ENCODE measurements at regions not wholly inside any gene's neighbourhood (a gene's known extent, or its start where the extent isn't known, plus 50 kb on each side); places are given as distances from the start of the nearest gene placed in this dataset.

DNA sequence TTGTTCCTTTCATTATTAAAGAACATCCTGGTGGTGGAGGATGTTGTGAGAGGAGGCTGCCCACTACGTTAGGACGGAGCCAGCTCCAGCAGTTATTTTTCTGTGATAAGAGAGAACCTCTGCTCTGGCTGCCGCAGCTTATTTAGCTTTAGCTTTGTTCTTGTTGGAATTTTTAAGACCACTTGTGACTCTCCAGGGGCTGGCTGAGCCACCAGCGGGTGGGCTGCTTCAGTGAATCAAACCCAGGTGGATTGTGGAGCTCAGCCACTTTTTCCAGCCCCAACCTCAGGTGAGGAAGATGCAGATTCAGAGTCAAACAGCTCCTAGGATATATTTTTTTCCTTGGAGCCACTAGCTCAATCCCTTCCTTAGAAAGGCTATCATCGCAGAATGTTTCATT is 83.1 kb upstream of the CTTNBP2NL start:
- DNase-seq (ENCODE audit: low read depth, low spot score) (no peak), FAIRE-seq (no peak), ATAC-seq (no peak)
- H3K79me2 ChIP-seq (ENCODE audit: control insufficient read depth, insufficient read depth, low read length): no peaks in the 10 kb centered on the region
- intact Hi-C loops (cut with micrococcal nuclease; ENCODE audit: unreplicated experiment): no loop called here
- no peak overlapping the region for H3K9ac ChIP-seq (ENCODE audit: control insufficient read depth, insufficient read depth, low read length)
- no peak overlapping the region for H3K4me3 ChIP-seq
- in situ Hi-C loops (cut with MboI): no loop called here
- no peaks in the 10 kb centered on the region for H3K9me3 ChIP-seq (replicated peaks; ENCODE audit: control insufficient read depth, insufficient read depth, low read length)
- no peaks in the 10 kb centered on the region for H3K36me3 ChIP-seq (ENCODE audit: control insufficient read depth in 2 of 2, insufficient read depth in 2 of 2, low read length in 1 of 2)
- no peaks in the 10 kb centered on the region for H3K4me1 ChIP-seq (ENCODE audit: control insufficient read depth, insufficient read depth, low read length)
- no peak overlapping the region for H3K27ac ChIP-seq (ENCODE audit: control insufficient read depth, insufficient read depth)
- 39% methylated on average over 5 of the region's 5 CpGs for WGBS (ENCODE audit: insufficient coverage, insufficient replicate concordance, low lambda C conversion rate, missing lambda C conversion rate)
- POLR2A ChIA-PET: no interaction called here
- BruUV-seq (replicated peaks): no TSS peak
- H3K4me2 ChIP-seq (ENCODE audit: control insufficient read depth, insufficient read depth): no peak overlapping the region
- no peaks in the 10 kb centered on the region for H4K20me1 ChIP-seq (ENCODE audit: control insufficient read depth, insufficient read depth)
- H2AFZ ChIP-seq (ENCODE audit: control insufficient read depth, low read depth, low read length): no peak overlapping the region
- TF ChIP-seq, protein P1, sequence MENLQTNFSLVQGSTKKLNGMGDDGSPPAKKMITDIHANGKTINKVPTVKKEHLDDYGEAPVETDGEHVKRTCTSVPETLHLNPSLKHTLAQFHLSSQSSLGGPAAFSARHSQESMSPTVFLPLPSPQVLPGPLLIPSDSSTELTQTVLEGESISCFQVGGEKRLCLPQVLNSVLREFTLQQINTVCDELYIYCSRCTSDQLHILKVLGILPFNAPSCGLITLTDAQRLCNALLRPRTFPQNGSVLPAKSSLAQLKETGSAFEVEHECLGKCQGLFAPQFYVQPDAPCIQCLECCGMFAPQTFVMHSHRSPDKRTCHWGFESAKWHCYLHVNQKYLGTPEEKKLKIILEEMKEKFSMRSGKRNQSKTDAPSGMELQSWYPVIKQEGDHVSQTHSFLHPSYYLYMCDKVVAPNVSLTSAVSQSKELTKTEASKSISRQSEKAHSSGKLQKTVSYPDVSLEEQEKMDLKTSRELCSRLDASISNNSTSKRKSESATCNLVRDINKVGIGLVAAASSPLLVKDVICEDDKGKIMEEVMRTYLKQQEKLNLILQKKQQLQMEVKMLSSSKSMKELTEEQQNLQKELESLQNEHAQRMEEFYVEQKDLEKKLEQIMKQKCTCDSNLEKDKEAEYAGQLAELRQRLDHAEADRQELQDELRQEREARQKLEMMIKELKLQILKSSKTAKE (IDR thresholded peaks at IDR 0.05; ENCODE audit: low read depth, poor library complexity, severe bottlenecking): no peak
- no peak for TF ChIP-seq SUPT20H (IDR thresholded peaks at IDR 0.05; ENCODE audit: borderline replicate concordance, control insufficient read depth, low read depth, low read length)
- TF ChIP-seq, protein P2, sequence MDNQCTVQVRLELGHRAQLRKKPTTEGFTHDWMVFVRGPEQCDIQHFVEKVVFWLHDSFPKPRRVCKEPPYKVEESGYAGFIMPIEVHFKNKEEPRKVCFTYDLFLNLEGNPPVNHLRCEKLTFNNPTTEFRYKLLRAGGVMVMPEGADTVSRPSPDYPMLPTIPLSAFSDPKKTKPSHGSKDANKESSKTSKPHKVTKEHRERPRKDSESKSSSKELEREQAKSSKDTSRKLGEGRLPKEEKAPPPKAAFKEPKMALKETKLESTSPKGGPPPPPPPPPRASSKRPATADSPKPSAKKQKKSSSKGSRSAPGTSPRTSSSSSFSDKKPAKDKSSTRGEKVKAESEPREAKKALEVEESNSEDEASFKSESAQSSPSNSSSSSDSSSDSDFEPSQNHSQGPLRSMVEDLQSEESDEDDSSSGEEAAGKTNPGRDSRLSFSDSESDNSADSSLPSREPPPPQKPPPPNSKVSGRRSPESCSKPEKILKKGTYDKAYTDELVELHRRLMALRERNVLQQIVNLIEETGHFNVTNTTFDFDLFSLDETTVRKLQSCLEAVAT (IDR thresholded peaks at IDR 0.05): no peak
- no peak for TF ChIP-seq FOXK2 (IDR thresholded peaks at IDR 0.05)
- TF ChIP-seq BHLHE40 (IDR thresholded peaks at IDR 0.05; ENCODE audit: borderline replicate concordance in 1 of 2, low read depth in 2 of 2, low read length in 1 of 2): no peak
- no peak for TF ChIP-seq SMAD5 (IDR thresholded peaks at IDR 0.05; ENCODE audit: low read depth)
- no peak for TF ChIP-seq ZSCAN29 (IDR thresholded peaks at IDR 0.05)
- TF ChIP-seq, protein P3, sequence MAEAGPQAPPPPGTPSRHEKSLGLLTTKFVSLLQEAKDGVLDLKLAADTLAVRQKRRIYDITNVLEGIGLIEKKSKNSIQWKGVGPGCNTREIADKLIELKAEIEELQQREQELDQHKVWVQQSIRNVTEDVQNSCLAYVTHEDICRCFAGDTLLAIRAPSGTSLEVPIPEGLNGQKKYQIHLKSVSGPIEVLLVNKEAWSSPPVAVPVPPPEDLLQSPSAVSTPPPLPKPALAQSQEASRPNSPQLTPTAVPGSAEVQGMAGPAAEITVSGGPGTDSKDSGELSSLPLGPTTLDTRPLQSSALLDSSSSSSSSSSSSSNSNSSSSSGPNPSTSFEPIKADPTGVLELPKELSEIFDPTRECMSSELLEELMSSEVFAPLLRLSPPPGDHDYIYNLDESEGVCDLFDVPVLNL (IDR thresholded peaks at IDR 0.05; ENCODE audit: low read depth, low read length): no peak
- TF ChIP-seq SREBF1 (IDR thresholded peaks at IDR 0.05; ENCODE audit: low read length): no peak
- TF ChIP-seq BACH1 (IDR thresholded peaks at IDR 0.05; ENCODE audit: borderline replicate concordance): no peak
- TF ChIP-seq, protein P4, sequence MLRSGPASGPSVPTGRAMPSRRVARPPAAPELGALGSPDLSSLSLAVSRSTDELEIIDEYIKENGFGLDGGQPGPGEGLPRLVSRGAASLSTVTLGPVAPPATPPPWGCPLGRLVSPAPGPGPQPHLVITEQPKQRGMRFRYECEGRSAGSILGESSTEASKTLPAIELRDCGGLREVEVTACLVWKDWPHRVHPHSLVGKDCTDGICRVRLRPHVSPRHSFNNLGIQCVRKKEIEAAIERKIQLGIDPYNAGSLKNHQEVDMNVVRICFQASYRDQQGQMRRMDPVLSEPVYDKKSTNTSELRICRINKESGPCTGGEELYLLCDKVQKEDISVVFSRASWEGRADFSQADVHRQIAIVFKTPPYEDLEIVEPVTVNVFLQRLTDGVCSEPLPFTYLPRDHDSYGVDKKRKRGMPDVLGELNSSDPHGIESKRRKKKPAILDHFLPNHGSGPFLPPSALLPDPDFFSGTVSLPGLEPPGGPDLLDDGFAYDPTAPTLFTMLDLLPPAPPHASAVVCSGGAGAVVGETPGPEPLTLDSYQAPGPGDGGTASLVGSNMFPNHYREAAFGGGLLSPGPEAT (IDR thresholded peaks at IDR 0.05; ENCODE audit: low read depth): no peak
- TF ChIP-seq TBL1XR1 (IDR thresholded peaks at IDR 0.05; ENCODE audit: low read depth, low read length): no peak
- no peak for TF ChIP-seq SP1 (IDR thresholded peaks at IDR 0.05; ENCODE audit: low read depth, low read length)
- TF ChIP-seq, protein P5, sequence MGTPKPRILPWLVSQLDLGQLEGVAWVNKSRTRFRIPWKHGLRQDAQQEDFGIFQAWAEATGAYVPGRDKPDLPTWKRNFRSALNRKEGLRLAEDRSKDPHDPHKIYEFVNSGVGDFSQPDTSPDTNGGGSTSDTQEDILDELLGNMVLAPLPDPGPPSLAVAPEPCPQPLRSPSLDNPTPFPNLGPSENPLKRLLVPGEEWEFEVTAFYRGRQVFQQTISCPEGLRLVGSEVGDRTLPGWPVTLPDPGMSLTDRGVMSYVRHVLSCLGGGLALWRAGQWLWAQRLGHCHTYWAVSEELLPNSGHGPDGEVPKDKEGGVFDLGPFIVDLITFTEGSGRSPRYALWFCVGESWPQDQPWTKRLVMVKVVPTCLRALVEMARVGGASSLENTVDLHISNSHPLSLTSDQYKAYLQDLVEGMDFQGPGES (IDR thresholded peaks at IDR 0.05): no peak
- no peak for TF ChIP-seq RAD21 (IDR thresholded peaks at IDR 0.05; ENCODE audit: insufficient read depth, low read depth, low read length)
- TF ChIP-seq NR2C2 (IDR thresholded peaks at IDR 0.05; ENCODE audit: borderline replicate concordance, control insufficient read depth, insufficient read length, low read depth): no peak
- TF ChIP-seq MYC (IDR thresholded peaks at IDR 0.05; ENCODE audit: insufficient read depth, insufficient read length, insufficient replicate concordance, low read length, severe bottlenecking): no peak
- TF ChIP-seq TAF1 (IDR thresholded peaks at IDR 0.05; ENCODE audit: borderline replicate concordance, low read depth, low read length): no peak
- RAD21 ChIA-PET (ENCODE audit: unreplicated experiment): no interaction called here
- CTCF ChIA-PET: interaction anchor here (1.4 kb wide), 1 partner anchor 14 kb away, joined by 5 read pairs; no protein-coding TSS in a partner anchor
- peaks cover 0 to 2% of the 10 kb centered on the region in 2 experiments; a peak in 2 of 4 replicates for H3K27me3 ChIP-seq (replicated peaks in 1 of 2; ENCODE audit: control insufficient read depth in 2 of 2, insufficient read depth in 2 of 2, low read length in 1 of 2)
- SMC1A ChIA-PET (ENCODE audit: uncharacterized antibody, unreplicated experiment): no interaction called here

Measured in GM12878 (cell line).